Loucy (cell line): ENCODE measurements at regions not wholly inside any gene's neighbourhood (a gene's known extent, or its start where the extent isn't known, plus 50 kb on each side); places are given as distances from the start of the nearest gene placed in this dataset.

Experiments
- H2AFZ ChIP-seq: fragments of 200-600 bp; sonication (generic); 2 replicates; pipeline ENCODE4 v1.6.0; 2016; ENCODE audit warnings: antibody characterized with exemption, mild to moderate bottlenecking, low read length, moderate library complexity
- H3F3A ChIP-seq: fragments of 200-600 bp; 2 replicates; pipeline ENCODE4 v1.6.0; 2016; ENCODE audit warnings: antibody characterized with exemption, low read depth, mild to moderate bottlenecking
- H3K27me3 ChIP-seq: fragments of 200-600 bp; sonication (generic); 2 replicates; pipeline ENCODE4 v1.6.1; 2014; ENCODE audit warnings: low read length, mild to moderate bottlenecking; ENCODE audit not compliant: insufficient read depth, poor library complexity, severe bottlenecking
- H3K36me3 ChIP-seq: fragments of 200-600 bp; sonication (generic); 2 replicates; pipeline ENCODE4 v1.6.1; 2016; ENCODE audit warnings: low read length; ENCODE audit not compliant: insufficient read depth
- H3K4me1 ChIP-seq: fragments of 200-600 bp; sonication (generic); 2 replicates; pipeline ENCODE4 v1.5.1; 2014; ENCODE audit warnings: low read length, mild to moderate bottlenecking; ENCODE audit not compliant: insufficient read depth, poor library complexity, severe bottlenecking
- H3K4me2 ChIP-seq: fragments of 200-600 bp; sonication (generic); 2 replicates; pipeline ENCODE4 v1.6.0; 2014; ENCODE audit warnings: antibody characterized with exemption, low read length, low read depth, mild to moderate bottlenecking; ENCODE audit not compliant: poor library complexity, severe bottlenecking
- H3K4me3 ChIP-seq: fragments of 200-600 bp; sonication (generic); 2 replicates; pipeline ENCODE4 v1.5.1; 2014; ENCODE audit warnings: low read length, mild to moderate bottlenecking, mixed read lengths; ENCODE audit not compliant: poor library complexity, severe bottlenecking
- H3K79me2 ChIP-seq: fragments of 200-600 bp; sonication (generic); 2 replicates; pipeline ENCODE4 v1.6.1; 2014; ENCODE audit warnings: low read length; ENCODE audit not compliant: insufficient read depth
- H3K9ac ChIP-seq: fragments of 200-600 bp; sonication (generic); 2 replicates; pipeline ENCODE4 v1.6.0; 2014; ENCODE audit warnings: mild to moderate bottlenecking, low read depth, low read length, moderate library complexity; ENCODE audit not compliant: poor library complexity, severe bottlenecking
- H3K9me2 ChIP-seq: fragments of 200-600 bp; sonication (generic); replicated peaks from 2 replicates; pipeline ENCODE4 v1.6.1; 2016; ENCODE audit warnings: low read depth, low read length, mixed read lengths
- H3K9me3 ChIP-seq: fragments of 200-600 bp; sonication (generic); 2 replicates; pipeline ENCODE4 v1.6.1; 2014; ENCODE audit warnings: mild to moderate bottlenecking, antibody characterized with exemption, low read length, low read depth; ENCODE audit not compliant: insufficient read depth
- H4K20me1 ChIP-seq: fragments of 200-600 bp; sonication (generic); 2 replicates; pipeline ENCODE4 v1.6.0; 2014; ENCODE audit warnings: antibody characterized with exemption, low read length, mild to moderate bottlenecking; ENCODE audit not compliant: insufficient read depth, poor library complexity, severe bottlenecking
- EZH2phosphoT487 ChIP-seq: fragments of 200-600 bp; IDR thresholded peaks from 2 replicates; pipeline ENCODE4 v1.6.1; 2018; ENCODE audit warnings: antibody characterized with exemption, mild to moderate bottlenecking, moderate library complexity, borderline replicate concordance
- TF ChIP-seq, protein P1 (sequence below): fragments of 200-600 bp; sonication (generic); conservative IDR thresholded peaks from 2 replicates; pipeline ENCODE4 v1.5.1; 2014; ENCODE audit warnings: mild to moderate bottlenecking, antibody characterized with exemption, low read length

DNA sequence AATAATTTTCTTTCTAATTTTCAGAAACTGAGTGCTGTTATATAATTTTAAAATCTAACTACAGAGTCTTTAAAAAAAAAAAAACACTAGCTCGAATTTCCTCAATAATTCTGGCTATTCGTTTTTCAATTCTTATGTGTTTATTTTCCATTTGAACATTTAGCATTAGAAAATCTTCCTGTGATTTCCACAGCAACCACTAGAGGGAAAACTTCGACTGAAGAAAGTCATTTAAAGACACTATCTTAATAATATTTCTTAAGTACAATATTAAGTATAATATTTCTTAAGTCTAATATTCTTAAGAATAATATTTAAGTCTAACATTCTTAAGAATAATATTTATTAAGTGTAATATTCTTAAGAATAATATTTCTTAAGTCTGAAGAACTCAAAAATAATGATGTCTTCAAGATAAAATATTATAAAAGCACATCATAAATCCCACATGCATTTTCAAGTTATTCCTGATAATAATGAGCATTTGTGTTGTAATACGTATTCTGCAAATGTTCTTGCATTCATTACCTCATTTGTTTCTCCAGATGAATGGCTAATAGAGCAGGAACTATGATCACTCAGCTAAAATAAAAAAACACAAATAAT, 118.4 kb upstream of the WDR17 start:
- peak overlapping the region; percentile 55 for H3K4me2 ChIP-seq
- H3K9ac ChIP-seq = no peak overlapping the region
- H3F3A ChIP-seq = no peaks in the 10 kb centered on the region
- H2AFZ ChIP-seq = no peak overlapping the region
- no peaks in the 10 kb centered on the region for H4K20me1 ChIP-seq
- H3K79me2 ChIP-seq = no peaks in the 10 kb centered on the region
- no peaks in the 10 kb centered on the region for H3K36me3 ChIP-seq
- no peaks in the 10 kb centered on the region for H3K4me1 ChIP-seq
- no peaks in the 10 kb centered on the region for H3K9me3 ChIP-seq
- no peaks in the 10 kb centered on the region for H3K27me3 ChIP-seq
- peak overlapping the region; percentile 12 for H3K4me3 ChIP-seq
- H3K9me2 ChIP-seq = no peaks in the 10 kb centered on the region
- TF ChIP-seq, protein P1, sequence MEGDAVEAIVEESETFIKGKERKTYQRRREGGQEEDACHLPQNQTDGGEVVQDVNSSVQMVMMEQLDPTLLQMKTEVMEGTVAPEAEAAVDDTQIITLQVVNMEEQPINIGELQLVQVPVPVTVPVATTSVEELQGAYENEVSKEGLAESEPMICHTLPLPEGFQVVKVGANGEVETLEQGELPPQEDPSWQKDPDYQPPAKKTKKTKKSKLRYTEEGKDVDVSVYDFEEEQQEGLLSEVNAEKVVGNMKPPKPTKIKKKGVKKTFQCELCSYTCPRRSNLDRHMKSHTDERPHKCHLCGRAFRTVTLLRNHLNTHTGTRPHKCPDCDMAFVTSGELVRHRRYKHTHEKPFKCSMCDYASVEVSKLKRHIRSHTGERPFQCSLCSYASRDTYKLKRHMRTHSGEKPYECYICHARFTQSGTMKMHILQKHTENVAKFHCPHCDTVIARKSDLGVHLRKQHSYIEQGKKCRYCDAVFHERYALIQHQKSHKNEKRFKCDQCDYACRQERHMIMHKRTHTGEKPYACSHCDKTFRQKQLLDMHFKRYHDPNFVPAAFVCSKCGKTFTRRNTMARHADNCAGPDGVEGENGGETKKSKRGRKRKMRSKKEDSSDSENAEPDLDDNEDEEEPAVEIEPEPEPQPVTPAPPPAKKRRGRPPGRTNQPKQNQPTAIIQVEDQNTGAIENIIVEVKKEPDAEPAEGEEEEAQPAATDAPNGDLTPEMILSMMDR = peak; percentile 58
- TF ChIP-seq EZH2phosphoT487 = no peak

DNA sequence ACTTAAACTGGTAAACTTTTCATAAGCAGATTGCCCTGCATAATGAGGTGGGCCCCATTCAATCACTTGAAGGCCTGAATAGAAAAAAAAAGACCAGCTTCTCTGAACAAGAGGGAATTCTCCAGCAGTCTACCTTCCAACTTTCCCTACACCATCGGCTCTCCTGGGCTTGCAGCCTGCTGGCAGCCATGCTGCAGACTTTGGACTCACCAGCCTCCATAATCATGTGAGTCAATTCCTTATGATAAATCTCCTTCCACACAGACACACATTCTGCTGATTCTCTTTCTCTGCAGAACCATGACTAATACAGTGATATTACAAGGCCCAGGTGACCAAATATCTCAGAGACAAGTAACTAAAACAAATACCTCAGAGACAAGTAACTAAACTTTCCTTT, 113.8 kb upstream of the WDR17 start:
- Histone ChIP-seq H3K9me3 (no peaks in the 10 kb centered on the region), H4K20me1 (no peaks in the 10 kb centered on the region), H3K4me2 (no peak overlapping the region), H3K27me3 (no peaks in the 10 kb centered on the region), H3K9ac (no peak overlapping the region), H3K4me3 (no peak overlapping the region), H3K9me2 (no peaks in the 10 kb centered on the region), H3K4me1 (no peaks in the 10 kb centered on the region), H2AFZ (no peak overlapping the region), H3K36me3 (no peaks in the 10 kb centered on the region), H3K79me2 (no peaks in the 10 kb centered on the region), H3F3A (no peaks in the 10 kb centered on the region)
- TF ChIP-seq EZH2phosphoT487 = no peak
- TF ChIP-seq, protein P1 = no peak

DNA sequence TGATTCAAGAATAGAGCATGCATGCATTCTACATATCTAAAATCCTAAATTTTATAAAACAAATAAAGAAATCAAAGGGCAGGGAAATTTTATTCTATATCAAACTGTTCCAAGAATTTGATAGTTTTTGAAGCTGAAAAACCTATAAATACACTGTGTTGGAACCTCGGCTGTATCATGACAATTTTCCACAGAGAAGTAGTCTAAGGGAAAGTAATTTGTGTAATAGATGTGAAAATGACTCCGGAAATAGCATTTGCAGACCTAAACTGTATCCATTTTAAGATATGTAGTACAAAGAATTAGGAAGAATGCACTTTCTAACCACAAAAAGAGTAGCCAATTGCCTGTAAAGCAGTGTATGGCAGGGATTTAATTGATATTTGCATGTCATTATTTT, 112.5 kb upstream of the WDR17 start:
- H3K9ac ChIP-seq = no peak overlapping the region
- no peaks in the 10 kb centered on the region for H3K27me3 ChIP-seq
- H3K4me1 ChIP-seq = no peaks in the 10 kb centered on the region
- H3K4me2 ChIP-seq = no peak overlapping the region
- H3F3A ChIP-seq = no peaks in the 10 kb centered on the region
- TF ChIP-seq, protein P1 = no peak
- no peak for TF ChIP-seq EZH2phosphoT487
- no peaks in the 10 kb centered on the region for H3K79me2 ChIP-seq
- H3K9me3 ChIP-seq = no peaks in the 10 kb centered on the region
- no peaks in the 10 kb centered on the region for H3K9me2 ChIP-seq
- H4K20me1 ChIP-seq = no peaks in the 10 kb centered on the region
- no peak overlapping the region for H3K4me3 ChIP-seq
- H3K36me3 ChIP-seq = no peaks in the 10 kb centered on the region
- no peak overlapping the region for H2AFZ ChIP-seq
